ENCODE measurements at regions not wholly inside any gene's neighbourhood (a gene's known extent, or its start where the extent isn't known, plus 50 kb on each side); places are given as distances from the start of the nearest gene placed in this dataset.

- TF ChIP-seq E2F8 (IDR thresholded peaks at IDR 0.05; ENCODE audit: low read depth, partially characterized antibody) (no peak), ZBTB33 (IDR thresholded peaks at IDR 0.05) (no peak)
Measured at GRCh38 chr2:52192656-52193055, 1160.7 kb upstream of the NRXN1 start.
